Fibroblast of villous mesenchyme (primary cell): ENCODE measurements at regions not wholly inside any gene's neighbourhood (a gene's known extent, or its start where the extent isn't known, plus 50 kb on each side); places are given as distances from the start of the nearest gene placed in this dataset.

ENCODE experiments used
- DNase-seq: peaks from one replicate; pipeline ENCODE4 v3.0.0-alpha.2; 2010; ENCODE audit warnings: low read depth
- H3K4me3 ChIP-seq: 2 replicates; pipeline ENCODE4 v1.5.1; 2011; ENCODE audit warnings: low read depth, mild to moderate bottlenecking, low read length
- CTCF ChIP-seq: IDR thresholded peaks from 2 replicates; pipeline ENCODE4 v1.5.1; 2012; ENCODE audit warnings: low read depth, mild to moderate bottlenecking, low read length; ENCODE audit not compliant: insufficient read depth

GRCh38 chr18:25771796-25772195, 318.6 kb downstream of the SS18 start:
- H3K4me3 ChIP-seq: no peak overlapping the region
- no peak for TF ChIP-seq CTCF
- DNase-seq: no peak

GRCh38 chr18:25764777-25765176, 325.6 kb downstream of the SS18 start:
- no peak for TF ChIP-seq CTCF
- DNase-seq: no peak
- no peak overlapping the region for H3K4me3 ChIP-seq

- DNase-seq: peak; percentile 2
- TF ChIP-seq CTCF: no peak
- H3K4me3 ChIP-seq: no peak overlapping the region
Measured at GRCh38 chr18:25759111-25759510, 331.3 kb downstream of the SS18 start.

- H3K4me3 ChIP-seq: no peak overlapping the region
- DNase-seq: no peak
- no peak for TF ChIP-seq CTCF
Measured at GRCh38 chr18:25743646-25744151, 346.7 kb downstream of the SS18 start.

GRCh38 chr18:25739376-25739775, 351.0 kb downstream of the SS18 start:
- TF ChIP-seq CTCF: no peak
- DNase-seq: no peak
- no peak overlapping the region for H3K4me3 ChIP-seq

GRCh38 chr18:25737710-25738311, 352.6 kb downstream of the SS18 start:
- no peak overlapping the region for H3K4me3 ChIP-seq
- TF ChIP-seq CTCF: no peak

GRCh38 chr18:25736516-25736915, 353.9 kb downstream of the SS18 start:
- H3K4me3 ChIP-seq: no peak overlapping the region
- DNase-seq: no peak
- no peak for TF ChIP-seq CTCF

More at GRCh38 chr18:25737710-25738311, 352.6 kb downstream of the SS18 start:
- DNase-seq: peak; percentile 21
